ENCODE measurements at regions not wholly inside any gene's neighbourhood (a gene's known extent, or its start where the extent isn't known, plus 50 kb on each side); places are given as distances from the start of the nearest gene placed in this dataset.

- TF ChIP-seq POLR2A (IDR thresholded peaks at IDR 0.05) (no peak), CTCF (IDR thresholded peaks at IDR 0.05) (no peak)
Measured at GRCh38 chr6:63496361-63496804, 75.9 kb upstream of the LOC128125822 start.

Measured in Peyer's patch (tissue), 4 donors.